HG03135 (cell line): ENCODE measurements at regions not wholly inside any gene's neighbourhood (a gene's known extent, or its start where the extent isn't known, plus 50 kb on each side); places are given as distances from the start of the nearest gene placed in this dataset.

Source experiments
- ATAC-seq: cut with Tn5 transposase; IDR thresholded peaks from one replicate; pipeline ENCODE4 v1.9.1; 2021; ENCODE audit warnings: mild to moderate bottlenecking, moderate library complexity; ENCODE audit not compliant: unreplicated experiment

GRCh38 chr9:28883234-28883633 is 1310.0 kb upstream of the C9orf72 start:
- no peak for ATAC-seq

GRCh38 chr9:28887188-28887884 is 1314.1 kb upstream of the C9orf72 start:
- ATAC-seq: no peak

GRCh38 chr9:28888806-28889205 is 1315.5 kb upstream of the C9orf72 start:
- no peak for ATAC-seq

GRCh38 chr9:28892538-28892937 is 1319.3 kb upstream of the C9orf72 start:
- ATAC-seq: no peak

- no peak for ATAC-seq
Measured at GRCh38 chr9:28899267-28899666, 1326.0 kb upstream of the C9orf72 start.

GRCh38 chr9:28899926-28900325 is 1326.6 kb upstream of the C9orf72 start:
- ATAC-seq: no peak

GRCh38 chr9:28900406-28900805 is 1327.1 kb upstream of the C9orf72 start:
- ATAC-seq: no peak

- no peak for ATAC-seq
Measured at GRCh38 chr9:28909526-28909925, 1336.2 kb upstream of the C9orf72 start.

- ATAC-seq: no peak
Measured at GRCh38 chr9:28912621-28913020, 1339.3 kb upstream of the C9orf72 start.

- ATAC-seq: no peak
Measured at GRCh38 chr9:28915202-28915930, 1342.1 kb upstream of the C9orf72 start.

GRCh38 chr9:28916348-28916747 is 1343.1 kb upstream of the C9orf72 start:
- ATAC-seq: no peak

- ATAC-seq: no peak
Measured at GRCh38 chr9:28921857-28922500, 1348.7 kb upstream of the C9orf72 start.

- no peak for ATAC-seq
Measured at GRCh38 chr9:28922891-28923290, 1349.6 kb upstream of the C9orf72 start.

GRCh38 chr9:28923351-28923750 is 1350.1 kb upstream of the C9orf72 start:
- ATAC-seq: no peak

GRCh38 chr9:28925157-28925556 is 1351.9 kb upstream of the C9orf72 start:
- ATAC-seq: no peak

- ATAC-seq: no peak
Measured at GRCh38 chr9:28926306-28926705, 1353.0 kb upstream of the C9orf72 start.

GRCh38 chr9:28927691-28928090 is 1354.4 kb upstream of the C9orf72 start:
- no peak for ATAC-seq

GRCh38 chr9:28929433-28929832 is 1356.2 kb upstream of the C9orf72 start:
- no peak for ATAC-seq

GRCh38 chr9:28930766-28931165 is 1357.5 kb upstream of the C9orf72 start:
- no peak for ATAC-seq

- ATAC-seq: no peak
Measured at GRCh38 chr9:28934111-28934510, 1360.8 kb upstream of the C9orf72 start.

- ATAC-seq: no peak
Measured at GRCh38 chr9:28938981-28939380, 1365.7 kb upstream of the C9orf72 start.

GRCh38 chr9:28941856-28942255 is 1368.6 kb upstream of the C9orf72 start:
- no peak for ATAC-seq
